ENCODE measurements at regions not wholly inside any gene's neighbourhood (a gene's known extent, or its start where the extent isn't known, plus 50 kb on each side); places are given as distances from the start of the nearest gene placed in this dataset.

GRCh38 chr11:116698080-116698479 lies 74.7 kb downstream of the BUD13 start:
- peaks cover 16% of the 10 kb centered on the region for H3K27me3 Mint-ChIP-seq
- H3K9me3 ChIP-seq (ENCODE audit: control insufficient read depth, low read length, poor library complexity, severe bottlenecking): no peaks in the 10 kb centered on the region
- no peak overlapping the region for H3K27ac Mint-ChIP-seq
- DNase-seq: no peak
- peaks cover 3% of the 10 kb centered on the region for H3K36me3 Mint-ChIP-seq (ENCODE audit: low read depth)
- H3K4me1 Mint-ChIP-seq: peaks cover 9% of the 10 kb centered on the region
- ATAC-seq: no peak
- no peak overlapping the region for H3K4me3 Mint-ChIP-seq

DNA sequence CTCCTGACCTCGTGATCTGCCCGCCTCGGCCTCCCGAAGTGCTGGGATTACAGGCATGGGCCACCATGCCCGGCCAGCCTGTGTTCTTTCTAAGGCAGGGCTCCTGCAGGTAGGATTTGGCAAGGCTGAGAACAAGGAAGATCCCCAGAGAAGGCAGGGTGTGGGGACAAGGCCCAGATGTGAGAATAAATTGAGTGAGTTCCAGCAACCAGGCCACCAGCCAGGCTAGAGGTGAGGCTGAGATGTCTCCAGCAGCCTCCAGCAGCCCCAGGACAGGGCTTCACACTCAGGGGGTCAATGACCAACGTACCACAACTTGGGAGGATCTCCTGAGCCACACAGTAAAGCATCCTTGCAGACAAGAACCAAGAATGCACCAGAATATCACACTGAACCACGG lies 75.1 kb downstream of the BUD13 start:
- no peak for DNase-seq
- no peaks in the 10 kb centered on the region for H3K9me3 ChIP-seq (ENCODE audit: control insufficient read depth, low read length, poor library complexity, severe bottlenecking)
- no peak for ATAC-seq
- H3K27me3 Mint-ChIP-seq: peaks cover 16% of the 10 kb centered on the region
- no peak overlapping the region for H3K27ac Mint-ChIP-seq
- H3K4me3 Mint-ChIP-seq: no peak overlapping the region
- peaks cover 3% of the 10 kb centered on the region for H3K36me3 Mint-ChIP-seq (ENCODE audit: low read depth)
- peaks cover 9% of the 10 kb centered on the region for H3K4me1 Mint-ChIP-seq

- no peak overlapping the region for H3K4me3 Mint-ChIP-seq
Measured at GRCh38 chr11:116697011-116697410, 75.8 kb downstream of the BUD13 start.

DNA sequence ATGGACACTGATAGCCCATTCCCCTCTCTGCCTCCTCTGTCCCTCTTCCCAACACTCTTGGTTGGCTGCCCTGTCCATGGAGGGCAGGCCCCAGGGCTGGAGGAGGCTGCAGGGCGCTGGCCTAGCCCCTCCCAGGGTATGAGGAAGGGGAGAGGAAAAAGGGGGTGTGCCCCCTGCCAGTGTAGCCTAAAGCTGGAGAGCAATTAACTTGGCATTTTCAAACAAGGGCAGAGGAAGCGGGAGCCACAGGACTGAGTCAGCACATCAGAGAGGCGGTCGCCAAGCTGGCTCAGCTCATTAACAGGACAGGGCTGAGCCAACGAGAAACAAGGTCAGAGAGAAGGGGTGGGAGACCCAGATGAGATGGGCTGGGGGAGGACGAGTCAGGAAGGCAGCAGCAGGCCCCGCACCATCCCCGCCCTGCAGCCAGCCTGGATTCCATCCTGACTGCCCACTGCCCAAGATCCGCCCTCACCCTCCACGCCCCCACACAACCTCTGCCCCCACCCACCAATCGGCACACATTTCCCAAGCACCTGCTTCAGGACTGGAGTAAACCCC lies 76.3 kb downstream of the BUD13 start:
- ATAC-seq (no peak), DNase-seq (no peak)
- no peak overlapping the region for H3K27ac Mint-ChIP-seq
- no peaks in the 10 kb centered on the region for H3K9me3 ChIP-seq (ENCODE audit: control insufficient read depth, low read length, poor library complexity, severe bottlenecking)
- H3K4me1 Mint-ChIP-seq: peaks cover 10% of the 10 kb centered on the region
- H3K27me3 Mint-ChIP-seq: peaks cover 16% of the 10 kb centered on the region
- no peak overlapping the region for H3K4me3 Mint-ChIP-seq
- H3K36me3 Mint-ChIP-seq (ENCODE audit: low read depth): peaks cover 3% of the 10 kb centered on the region

More at GRCh38 chr11:116697011-116697410, 75.8 kb downstream of the BUD13 start:
- H3K4me1 Mint-ChIP-seq: peaks cover 9% of the 10 kb centered on the region
- peaks cover 16% of the 10 kb centered on the region for H3K27me3 Mint-ChIP-seq
- no peaks in the 10 kb centered on the region for H3K9me3 ChIP-seq (ENCODE audit: control insufficient read depth, low read length, poor library complexity, severe bottlenecking)
- DNase-seq: no peak
- ATAC-seq: no peak
- H3K27ac Mint-ChIP-seq: no peak overlapping the region
- peaks cover 3% of the 10 kb centered on the region for H3K36me3 Mint-ChIP-seq (ENCODE audit: low read depth)

DNA sequence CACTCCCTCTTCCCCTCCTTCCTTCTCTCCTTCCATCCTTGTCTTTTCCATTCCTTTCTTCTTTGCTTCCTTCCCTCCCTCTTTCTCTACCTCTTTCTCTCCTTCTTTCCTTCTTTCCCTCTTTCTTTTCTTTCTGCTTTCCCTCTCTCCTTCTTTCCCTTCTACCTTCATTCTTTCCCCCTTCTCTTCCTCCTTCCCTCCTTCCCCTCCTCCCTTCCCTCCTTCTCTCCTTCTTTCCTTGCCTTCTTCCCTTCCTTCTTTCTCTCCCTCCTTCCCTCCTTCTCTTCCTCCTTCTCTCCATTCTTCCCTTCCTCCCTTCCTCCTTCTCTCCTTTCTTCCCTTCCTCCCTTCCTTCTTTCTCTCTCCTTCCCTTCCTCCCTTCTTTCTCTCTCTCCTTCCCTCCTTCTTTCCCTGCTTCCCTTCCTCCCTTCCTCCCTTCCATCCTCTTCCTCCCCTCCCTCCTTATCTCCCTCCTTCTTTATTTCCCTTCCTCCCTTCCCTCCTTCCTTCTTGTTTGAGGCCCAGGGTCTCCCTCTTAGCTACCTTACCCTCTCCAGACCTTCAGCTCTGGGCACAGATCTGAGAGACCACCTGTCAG lies 77.0 kb downstream of the BUD13 start:
- H3K9me3 ChIP-seq (ENCODE audit: control insufficient read depth, low read length, poor library complexity, severe bottlenecking): no peaks in the 10 kb centered on the region
- Mint-ChIP-seq H3K27ac (no peak overlapping the region), H3K4me3 (no peak overlapping the region), H3K27me3 (peaks cover 16% of the 10 kb centered on the region), H3K36me3 (ENCODE audit: low read depth) (peaks cover 3% of the 10 kb centered on the region), H3K4me1 (peaks cover 10% of the 10 kb centered on the region)
- DNase-seq: no peak
- ATAC-seq: no peak

DNA sequence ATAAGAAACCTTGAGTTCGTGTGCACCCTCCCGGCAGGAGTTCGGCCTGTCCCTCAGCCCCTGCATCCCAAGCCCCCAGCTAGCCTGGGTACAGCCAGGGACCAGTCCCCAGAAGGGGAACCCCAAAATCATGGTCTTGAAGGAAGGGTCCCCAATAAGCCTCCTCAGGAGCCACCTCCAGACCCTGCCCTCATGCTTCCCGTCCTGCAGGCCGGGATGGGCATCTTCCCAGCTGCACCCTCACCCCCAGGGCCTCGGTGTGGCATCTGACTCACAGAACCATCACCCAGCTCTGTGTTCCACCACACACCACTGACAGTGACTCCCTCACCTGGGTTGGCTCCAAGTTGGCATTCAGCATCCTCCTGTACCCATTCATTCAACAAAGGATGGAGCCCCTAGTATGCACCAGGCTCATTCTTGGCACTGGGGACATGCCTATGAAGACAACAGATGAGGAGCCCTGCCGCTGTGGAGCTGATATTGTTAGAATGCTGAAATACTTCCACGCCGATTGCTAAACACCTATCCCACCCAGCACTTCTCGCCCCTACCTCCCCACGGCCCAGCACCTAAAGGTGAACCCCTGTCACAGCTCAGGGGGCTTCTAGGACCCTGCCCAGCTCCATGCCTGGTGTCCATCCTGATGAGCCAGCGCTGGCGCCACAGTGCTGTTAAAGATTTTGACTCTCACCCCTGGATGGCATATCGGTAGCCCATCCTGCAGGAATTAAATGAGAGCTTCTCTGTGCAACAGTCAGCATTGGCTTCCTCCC lies 77.8 kb downstream of the BUD13 start:
- H3K9me3 ChIP-seq (ENCODE audit: control insufficient read depth, low read length, poor library complexity, severe bottlenecking): no peaks in the 10 kb centered on the region
- ATAC-seq (no peak), DNase-seq (no peak)
- Mint-ChIP-seq H3K36me3 (ENCODE audit: low read depth) (peaks cover 3% of the 10 kb centered on the region), H3K4me1 (peaks cover 10% of the 10 kb centered on the region), H3K27ac (no peak overlapping the region), H3K4me3 (no peak overlapping the region), H3K27me3 (peaks cover 16% of the 10 kb centered on the region)

- peaks cover 10% of the 10 kb centered on the region for H3K4me1 Mint-ChIP-seq
- H3K36me3 Mint-ChIP-seq (ENCODE audit: low read depth): peaks cover 3% of the 10 kb centered on the region
- no peak for ATAC-seq
- no peak overlapping the region for H3K4me3 Mint-ChIP-seq
- H3K9me3 ChIP-seq (ENCODE audit: control insufficient read depth, low read length, poor library complexity, severe bottlenecking): no peaks in the 10 kb centered on the region
- no peak overlapping the region for H3K27ac Mint-ChIP-seq
- no peak for DNase-seq
- H3K27me3 Mint-ChIP-seq: peaks cover 16% of the 10 kb centered on the region
Measured at GRCh38 chr11:116694349-116694725, 78.5 kb downstream of the BUD13 start.

GRCh38 chr11:116693593-116694348 lies 79.0 kb downstream of the BUD13 start:
- no peak overlapping the region for H3K27ac Mint-ChIP-seq
- H3K36me3 Mint-ChIP-seq (ENCODE audit: low read depth): peaks cover 3% of the 10 kb centered on the region
- H3K9me3 ChIP-seq (ENCODE audit: control insufficient read depth, low read length, poor library complexity, severe bottlenecking): no peaks in the 10 kb centered on the region
- ATAC-seq (no peak), DNase-seq (no peak)
- H3K4me1 Mint-ChIP-seq: peaks cover 10% of the 10 kb centered on the region
- H3K4me3 Mint-ChIP-seq: no peak overlapping the region
- peaks cover 16% of the 10 kb centered on the region for H3K27me3 Mint-ChIP-seq

- no peak for ATAC-seq
- H3K4me3 Mint-ChIP-seq: no peak overlapping the region
- peaks cover 3% of the 10 kb centered on the region for H3K36me3 Mint-ChIP-seq (ENCODE audit: low read depth)
- no peaks in the 10 kb centered on the region for H3K9me3 ChIP-seq (ENCODE audit: control insufficient read depth, low read length, poor library complexity, severe bottlenecking)
- no peak for DNase-seq
- H3K27ac Mint-ChIP-seq: no peak overlapping the region
- peaks cover 10% of the 10 kb centered on the region for H3K4me1 Mint-ChIP-seq
- peaks cover 15% of the 10 kb centered on the region for H3K27me3 Mint-ChIP-seq
Measured at GRCh38 chr11:116693102-116693570, 79.7 kb downstream of the BUD13 start.

- peaks cover 19% of the 10 kb centered on the region for H3K27me3 Mint-ChIP-seq
- H3K27ac Mint-ChIP-seq: no peak overlapping the region
- ATAC-seq (no peak), DNase-seq (no peak)
- H3K4me1 Mint-ChIP-seq: peaks cover 14% of the 10 kb centered on the region
- H3K36me3 Mint-ChIP-seq (ENCODE audit: low read depth): peaks cover 6% of the 10 kb centered on the region
- H3K4me3 Mint-ChIP-seq: no peak overlapping the region
- H3K9me3 ChIP-seq (ENCODE audit: control insufficient read depth, low read length, poor library complexity, severe bottlenecking): no peaks in the 10 kb centered on the region
Measured at GRCh38 chr11:116692318-116693101, 80.3 kb downstream of the BUD13 start.

DNA sequence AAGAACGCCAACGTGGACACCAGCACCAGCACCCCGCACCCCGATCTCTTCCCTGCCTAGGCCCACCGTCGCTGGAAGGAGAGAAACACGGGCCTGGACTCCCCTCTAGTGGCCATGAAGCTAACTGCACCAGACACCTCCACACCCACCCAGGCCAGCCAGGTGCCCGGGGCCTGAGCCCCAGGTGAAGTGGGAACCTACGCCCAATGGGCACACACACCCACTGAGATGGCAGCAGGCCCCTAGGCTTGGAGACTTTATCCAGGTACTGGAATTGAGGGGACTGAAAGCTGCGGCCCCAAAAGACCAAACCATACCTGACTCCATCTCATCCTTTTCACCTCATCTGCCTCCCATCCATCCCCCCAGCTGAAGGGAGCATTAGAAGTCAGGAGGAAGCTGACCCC lies 81.0 kb downstream of the BUD13 start:
- Mint-ChIP-seq H3K4me3 (no peak overlapping the region), H3K27ac (no peak overlapping the region), H3K36me3 (ENCODE audit: low read depth) (peaks cover 6% of the 10 kb centered on the region), H3K4me1 (peaks cover 14% of the 10 kb centered on the region), H3K27me3 (peaks cover 26% of the 10 kb centered on the region)
- DNase-seq (peak in 2 of 3 donors; percentile 31 to 41), ATAC-seq (peak; percentile 83)
- H3K9me3 ChIP-seq (ENCODE audit: control insufficient read depth, low read length, poor library complexity, severe bottlenecking): no peaks in the 10 kb centered on the region

- no peaks in the 10 kb centered on the region for H3K9me3 ChIP-seq (ENCODE audit: control insufficient read depth, low read length, poor library complexity, severe bottlenecking)
Measured at GRCh38 chr11:116690611-116691010, 82.2 kb downstream of the BUD13 start.

More at GRCh38 chr11:116690611-116691010, 82.2 kb downstream of the BUD13 start:
- Mint-ChIP-seq H3K4me1 (peaks cover 8% of the 10 kb centered on the region), H3K27ac (no peak overlapping the region), H3K4me3 (no peak overlapping the region), H3K36me3 (ENCODE audit: low read depth) (peaks cover 5% of the 10 kb centered on the region), H3K27me3 (peaks cover 35% of the 10 kb centered on the region)
- ATAC-seq (no peak), DNase-seq (no peak)

All from T-helper 17 cell (primary cell).